ENCODE measurements at regions not wholly inside any gene's neighbourhood (a gene's known extent, or its start where the extent isn't known, plus 50 kb on each side); places are given as distances from the start of the nearest gene placed in this dataset.

GRCh38 chr3:116950301-116951055 lies 240.9 kb downstream of the TUSC7 start:
- H3K27ac ChIP-seq, result no peak overlapping the region
- DNase-seq, result no peak
- H3K4me1 ChIP-seq, result no peaks in the 10 kb centered on the region
- no peaks in the 10 kb centered on the region for H3K9me3 ChIP-seq
- intact Hi-C loops (cut with DNase I; ENCODE audit: low total_unique reads) (no loop called here), in situ Hi-C loops (cut with MboI; ENCODE audit: low sequenced_read_pairs in 4 of 4) (no loop called here)
- TF ChIP-seq CTCF (IDR thresholded peaks at IDR 0.05 in 4 of 5, conservative IDR thresholded peaks at IDR 0.05 in 1 of 5) (no peak), POLR2A (IDR thresholded peaks at IDR 0.05) (no peak)
- no peaks in the 10 kb centered on the region for H3K27me3 ChIP-seq
- ATAC-seq, result no peak
- no peak overlapping the region for H3K4me3 ChIP-seq
- no peaks in the 10 kb centered on the region for H3K36me3 ChIP-seq

- no peak for DNase-seq
- no peak overlapping the region for H3K27ac ChIP-seq
- TF ChIP-seq CTCF (IDR thresholded peaks at IDR 0.05 in 4 of 5, conservative IDR thresholded peaks at IDR 0.05 in 1 of 5) (no peak), POLR2A (IDR thresholded peaks at IDR 0.05) (no peak)
- no peaks in the 10 kb centered on the region for H3K27me3 ChIP-seq
- no peaks in the 10 kb centered on the region for H3K36me3 ChIP-seq
- no peak for ATAC-seq
- in situ Hi-C loops (cut with MboI; ENCODE audit: low sequenced_read_pairs in 4 of 4) (no loop called here), intact Hi-C loops (cut with DNase I; ENCODE audit: low total_unique reads) (no loop called here)
- H3K4me3 ChIP-seq, result no peak overlapping the region
- no peaks in the 10 kb centered on the region for H3K9me3 ChIP-seq
- no peaks in the 10 kb centered on the region for H3K4me1 ChIP-seq
These were observed 242.0 kb downstream of the TUSC7 start for GRCh38 chr3:116951610-116952009.

- intact Hi-C loops (cut with DNase I; ENCODE audit: low total_unique reads) (no loop called here), in situ Hi-C loops (cut with MboI; ENCODE audit: low sequenced_read_pairs in 4 of 4) (no loop called here)
- no peaks in the 10 kb centered on the region for H3K36me3 ChIP-seq
- H3K4me1 ChIP-seq, result no peaks in the 10 kb centered on the region
- no peak overlapping the region for H3K27ac ChIP-seq
- H3K27me3 ChIP-seq, result no peaks in the 10 kb centered on the region
- no peak for DNase-seq
- ATAC-seq, result no peak
- TF ChIP-seq POLR2A (IDR thresholded peaks at IDR 0.05), result no peak
- TF ChIP-seq CTCF (IDR thresholded peaks at IDR 0.05 in 4 of 5, conservative IDR thresholded peaks at IDR 0.05 in 1 of 5), result no peak
- no peak overlapping the region for H3K4me3 ChIP-seq
- H3K9me3 ChIP-seq, result no peaks in the 10 kb centered on the region
These were observed 248.7 kb downstream of the TUSC7 start for GRCh38 chr3:116958291-116958690.

- H3K9me3 ChIP-seq, result no peaks in the 10 kb centered on the region
- H3K4me3 ChIP-seq, result no peak overlapping the region
- no peak for DNase-seq
- intact Hi-C loops (cut with DNase I; ENCODE audit: low total_unique reads), result no loop called here
- no peak for TF ChIP-seq CTCF (IDR thresholded peaks at IDR 0.05 in 4 of 5, conservative IDR thresholded peaks at IDR 0.05 in 1 of 5)
- H3K27ac ChIP-seq, result no peak overlapping the region
- H3K4me1 ChIP-seq, result no peaks in the 10 kb centered on the region
- in situ Hi-C loops (cut with MboI; ENCODE audit: low sequenced_read_pairs in 4 of 4), result no loop called here
- H3K27me3 ChIP-seq, result no peaks in the 10 kb centered on the region
- no peaks in the 10 kb centered on the region for H3K36me3 ChIP-seq
- no peak for ATAC-seq
These were observed 251.5 kb downstream of the TUSC7 start for GRCh38 chr3:116961106-116961505.

- intact Hi-C loops (cut with DNase I; ENCODE audit: low total_unique reads) (no loop called here), in situ Hi-C loops (cut with MboI; ENCODE audit: low sequenced_read_pairs in 4 of 4) (no loop called here)
- Histone ChIP-seq H3K27me3 (no peaks in the 10 kb centered on the region), H3K4me1 (no peaks in the 10 kb centered on the region), H3K9me3 (no peaks in the 10 kb centered on the region), H3K36me3 (no peaks in the 10 kb centered on the region), H3K4me3 (no peak overlapping the region), H3K27ac (no peak overlapping the region)
- ATAC-seq (no peak), DNase-seq (no peak)
- TF ChIP-seq POLR2A (IDR thresholded peaks at IDR 0.05), result no peak
- TF ChIP-seq CTCF (IDR thresholded peaks at IDR 0.05 in 4 of 5, conservative IDR thresholded peaks at IDR 0.05 in 1 of 5), result no peak
These were observed 254.2 kb downstream of the TUSC7 start for GRCh38 chr3:116963802-116964201.

Measured in gastrocnemius medialis (tissue), 4 donors.